GM12873 (cell line): ENCODE measurements at regions not wholly inside any gene's neighbourhood (a gene's known extent, or its start where the extent isn't known, plus 50 kb on each side); places are given as distances from the start of the nearest gene placed in this dataset.

Source experiments
- CTCF ChIP-seq: IDR thresholded peaks from 2 replicates; pipeline ENCODE4 v1.5.1; 2012; ENCODE audit warnings: low read depth, mild to moderate bottlenecking, moderate library complexity, low read length, control low read depth; ENCODE audit not compliant: insufficient read depth; ENCODE audit errors: missing control alignments

GRCh38 chr11:104546501-104546900 is 351.8 kb downstream of the CASP12 start:
- no peak for TF ChIP-seq CTCF

- no peak for TF ChIP-seq CTCF
Observed at GRCh38 chr11:104541701-104542100, 356.6 kb downstream of the CASP12 start.

GRCh38 chr11:104538313-104538712 is 359.9 kb downstream of the CASP12 start:
- TF ChIP-seq CTCF = no peak

- TF ChIP-seq CTCF = no peak
Observed at GRCh38 chr11:104534278-104534677, 364.0 kb downstream of the CASP12 start.

GRCh38 chr11:104531894-104532293 is 366.4 kb downstream of the CASP12 start:
- TF ChIP-seq CTCF = no peak

GRCh38 chr11:104531075-104531474 is 367.1 kb upstream of the PDGFD start:
- TF ChIP-seq CTCF = peak; percentile 54

GRCh38 chr11:104529906-104530305 is 366.0 kb upstream of the PDGFD start:
- TF ChIP-seq CTCF = no peak

- no peak for TF ChIP-seq CTCF
Observed at GRCh38 chr11:104529213-104529612, 365.3 kb upstream of the PDGFD start.
